HG03039 (cell line): ENCODE measurements at regions not wholly inside any gene's neighbourhood (a gene's known extent, or its start where the extent isn't known, plus 50 kb on each side); places are given as distances from the start of the nearest gene placed in this dataset.

Experiments used
- ATAC-seq: cut with Tn5 transposase; IDR thresholded peaks from one replicate; pipeline ENCODE4 v1.9.1; 2021; ENCODE audit warnings: mild to moderate bottlenecking, moderate library complexity; ENCODE audit not compliant: unreplicated experiment

GRCh38 chr13:99893567-99893966 is 78.0 kb downstream of the ZIC5 start:
- ATAC-seq: no peak

GRCh38 chr13:99892866-99893504 is 78.6 kb downstream of the ZIC5 start:
- no peak for ATAC-seq

GRCh38 chr13:99892196-99892613 is 79.4 kb downstream of the ZIC5 start:
- no peak for ATAC-seq

- ATAC-seq: no peak
Observed at GRCh38 chr13:99886706-99887105, 84.9 kb downstream of the ZIC5 start.

- ATAC-seq: no peak
Observed at GRCh38 chr13:99884913-99885312, 86.7 kb downstream of the ZIC5 start.

GRCh38 chr13:99883805-99884204 is 87.8 kb downstream of the ZIC5 start:
- no peak for ATAC-seq

- no peak for ATAC-seq
Observed at GRCh38 chr13:99878921-99879610, 92.5 kb downstream of the ZIC5 start.

- ATAC-seq: no peak
Observed at GRCh38 chr13:99876651-99877050, 94.9 kb downstream of the ZIC5 start.

GRCh38 chr13:99875391-99875790 is 96.2 kb downstream of the ZIC5 start:
- ATAC-seq: no peak

GRCh38 chr13:99873832-99874430 is 97.6 kb downstream of the ZIC5 start:
- no peak for ATAC-seq

GRCh38 chr13:99873141-99873540 is 98.4 kb downstream of the ZIC5 start:
- ATAC-seq: no peak

- ATAC-seq: no peak
Observed at GRCh38 chr13:99871249-99871898, 100.2 kb downstream of the ZIC5 start.

DNA sequence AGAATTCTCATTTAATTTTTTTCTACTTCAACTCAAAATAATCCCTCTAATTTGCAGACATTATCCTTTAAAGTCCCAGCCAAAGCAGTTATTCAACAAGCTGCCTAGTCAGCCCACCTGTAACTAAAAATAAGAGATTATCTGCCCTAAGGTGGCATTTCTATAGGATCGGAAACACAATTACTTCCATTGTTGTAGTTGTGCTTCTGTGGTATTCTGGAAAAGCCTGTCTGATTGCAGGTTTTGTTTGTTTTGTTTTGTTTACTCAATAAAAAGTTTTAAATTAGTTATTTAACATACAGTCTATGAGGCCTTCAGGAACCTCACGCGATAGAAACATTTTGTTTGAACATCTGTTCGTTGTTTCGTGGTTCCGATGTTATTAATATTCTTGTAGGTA is 101.0 kb downstream of the ZIC5 start:
- no peak for ATAC-seq

DNA sequence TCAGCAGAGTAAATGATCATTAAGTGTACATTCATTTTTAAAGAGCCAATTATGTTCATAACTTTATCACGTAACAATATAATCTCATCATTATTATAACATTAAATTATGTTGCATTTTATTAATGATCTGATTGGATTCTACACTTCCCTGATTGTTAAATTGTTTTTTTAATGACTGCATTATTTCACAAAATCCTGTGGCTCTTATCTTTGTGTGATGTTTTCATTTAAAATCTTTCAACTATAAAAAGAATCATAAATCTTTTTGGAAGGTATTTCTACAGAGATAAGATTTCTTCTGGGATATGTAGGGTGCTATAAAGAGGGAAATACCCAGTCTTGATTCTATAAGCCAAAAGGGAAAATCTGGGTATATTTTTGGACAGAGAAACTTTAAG is 101.7 kb downstream of the ZIC5 start:
- no peak for ATAC-seq

DNA sequence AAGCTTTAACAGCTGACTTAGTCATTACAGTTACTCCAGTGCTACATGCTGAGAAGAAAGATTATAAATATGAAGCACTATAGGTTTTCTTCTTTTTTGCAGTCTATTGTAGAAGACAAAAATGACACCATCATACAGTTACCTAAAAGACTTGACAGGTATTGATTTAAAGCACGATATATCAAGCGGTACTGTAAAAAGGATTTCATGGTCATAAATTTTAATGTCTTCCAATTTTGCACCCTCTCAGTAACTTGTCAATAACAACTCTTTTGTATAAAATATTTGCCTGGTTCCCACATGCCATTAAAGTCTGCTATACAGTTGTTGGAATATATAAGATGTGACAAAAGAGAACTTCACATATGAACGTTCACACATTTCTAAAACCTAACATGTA is 102.8 kb downstream of the ZIC5 start:
- ATAC-seq: no peak

GRCh38 chr13:99867535-99868257 is 103.9 kb downstream of the ZIC5 start:
- no peak for ATAC-seq

DNA sequence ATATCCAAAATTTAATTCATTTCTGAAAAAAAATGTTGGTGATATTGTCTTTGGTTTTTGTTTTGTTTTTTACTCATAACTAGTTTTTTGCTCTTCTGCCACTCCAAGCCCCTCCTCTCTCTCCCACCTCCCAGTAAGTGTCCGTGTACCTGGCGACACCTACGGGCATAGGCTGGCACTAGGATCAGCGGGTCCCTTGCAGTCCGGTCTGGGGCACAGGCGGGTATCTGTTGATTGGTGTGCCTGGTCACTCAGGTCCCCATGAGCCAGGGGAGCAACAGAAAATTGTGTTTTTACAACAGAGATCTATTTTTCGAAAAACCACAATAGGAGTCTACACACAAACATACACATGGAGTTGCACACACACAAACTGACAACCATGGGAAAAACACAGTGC is 104.8 kb downstream of the ZIC5 start:
- ATAC-seq: no peak

- no peak for ATAC-seq
Observed at GRCh38 chr13:99865420-99865930, 106.1 kb downstream of the ZIC5 start.

- ATAC-seq: no peak
Observed at GRCh38 chr13:99864627-99864990, 107.0 kb downstream of the ZIC5 start.

- ATAC-seq: no peak
Observed at GRCh38 chr13:99863789-99864626, 107.6 kb downstream of the ZIC5 start.
